ENCODE measurements at regions not wholly inside any gene's neighbourhood (a gene's known extent, or its start where the extent isn't known, plus 50 kb on each side); places are given as distances from the start of the nearest gene placed in this dataset.

GRCh38 chr14:51310505-51310944 lies 70.5 kb downstream of the TMX1 start:
- ChIA-PET POLR2A (no interaction called here), CTCF (no interaction called here)
- H3K36me3 ChIP-seq (ENCODE audit: control insufficient read depth in 2 of 2, insufficient read depth in 1 of 2, low read length in 2 of 2) = no peaks in the 10 kb centered on the region

GRCh38 chr14:51314321-51315015 lies 74.4 kb downstream of the TMX1 start:
- no peaks in the 10 kb centered on the region for H3K9me3 ChIP-seq (ENCODE audit: control insufficient read depth, insufficient read depth, low read depth, low read length)
- ChIA-PET CTCF (interaction anchor here (0.7 to 1.0 kb wide), 2 partner anchors 9 to 15 kb away, joined by 3 to 4 read pairs; no protein-coding TSS in a partner anchor), POLR2A (no interaction called here)
- H3K27ac ChIP-seq (ENCODE audit: extremely low read depth, low read depth, low read length) = no peak overlapping the region
- H3K4me3 ChIP-seq (ENCODE audit: low read depth, low read length) = no peak overlapping the region
- TF ChIP-seq ZNF423 (tag by site-specific recombination; IDR thresholded peaks at IDR 0.05) (no peak), ZNF302 (tag by site-specific recombination; IDR thresholded peaks at IDR 0.05; ENCODE audit: low read depth) (no peak), ZNF362 (tag by site-specific recombination; IDR thresholded peaks at IDR 0.05) (no peak), ZFP69B (tag by site-specific recombination; IDR thresholded peaks at IDR 0.05) (no peak), ZNF791 (tag by site-specific recombination; IDR thresholded peaks at IDR 0.05) (no peak), ZNF514 (tag by site-specific recombination; IDR thresholded peaks at IDR 0.05) (no peak), PRDM6 (tag by site-specific recombination; IDR thresholded peaks at IDR 0.05) (no peak), SCRT2 (tag by site-specific recombination; IDR thresholded peaks at IDR 0.05) (no peak), ZNF629 (tag by site-specific recombination; IDR thresholded peaks at IDR 0.05) (no peak), ZNF324 (tag by site-specific recombination; IDR thresholded peaks at IDR 0.05) (no peak), ZNF10 (tag by site-specific recombination; IDR thresholded peaks at IDR 0.05) (no peak), ZNF146 (tag by site-specific recombination; IDR thresholded peaks at IDR 0.05) (no peak)
- TF ChIP-seq, protein P1, sequence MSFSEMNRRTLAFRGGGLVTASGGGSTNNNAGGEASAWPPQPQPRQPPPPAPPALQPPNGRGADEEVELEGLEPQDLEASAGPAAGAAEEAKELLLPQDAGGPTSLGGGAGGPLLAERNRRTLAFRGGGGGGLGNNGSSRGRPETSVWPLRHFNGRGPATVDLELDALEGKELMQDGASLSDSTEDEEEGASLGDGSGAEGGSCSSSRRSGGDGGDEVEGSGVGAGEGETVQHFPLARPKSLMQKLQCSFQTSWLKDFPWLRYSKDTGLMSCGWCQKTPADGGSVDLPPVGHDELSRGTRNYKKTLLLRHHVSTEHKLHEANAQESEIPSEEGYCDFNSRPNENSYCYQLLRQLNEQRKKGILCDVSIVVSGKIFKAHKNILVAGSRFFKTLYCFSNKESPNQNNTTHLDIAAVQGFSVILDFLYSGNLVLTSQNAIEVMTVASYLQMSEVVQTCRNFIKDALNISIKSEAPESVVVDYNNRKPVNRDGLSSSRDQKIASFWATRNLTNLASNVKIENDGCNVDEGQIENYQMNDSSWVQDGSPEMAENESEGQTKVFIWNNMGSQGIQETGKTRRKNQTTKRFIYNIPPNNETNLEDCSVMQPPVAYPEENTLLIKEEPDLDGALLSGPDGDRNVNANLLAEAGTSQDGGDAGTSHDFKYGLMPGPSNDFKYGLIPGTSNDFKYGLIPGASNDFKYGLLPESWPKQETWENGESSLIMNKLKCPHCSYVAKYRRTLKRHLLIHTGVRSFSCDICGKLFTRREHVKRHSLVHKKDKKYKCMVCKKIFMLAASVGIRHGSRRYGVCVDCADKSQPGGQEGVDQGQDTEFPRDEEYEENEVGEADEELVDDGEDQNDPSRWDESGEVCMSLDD (tag by site-specific recombination; IDR thresholded peaks at IDR 0.05) = no peak
- H3K36me3 ChIP-seq (ENCODE audit: control insufficient read depth in 2 of 2, insufficient read depth in 1 of 2, low read length in 2 of 2) = no peaks in the 10 kb centered on the region
- H3K4me1 ChIP-seq (ENCODE audit: control insufficient read depth, insufficient read depth, low read length) = peaks cover 3% of the 10 kb centered on the region

More at GRCh38 chr14:51310505-51310944, 70.5 kb downstream of the TMX1 start:
- Histone ChIP-seq H3K4me1 (ENCODE audit: control insufficient read depth, insufficient read depth, low read length) (no peaks in the 10 kb centered on the region), H3K4me3 (ENCODE audit: low read depth, low read length) (no peak overlapping the region), H3K9me3 (ENCODE audit: control insufficient read depth, insufficient read depth, low read depth, low read length) (no peaks in the 10 kb centered on the region), H3K27ac (ENCODE audit: extremely low read depth, low read depth, low read length) (no peak overlapping the region)
- TF ChIP-seq, protein P2, sequence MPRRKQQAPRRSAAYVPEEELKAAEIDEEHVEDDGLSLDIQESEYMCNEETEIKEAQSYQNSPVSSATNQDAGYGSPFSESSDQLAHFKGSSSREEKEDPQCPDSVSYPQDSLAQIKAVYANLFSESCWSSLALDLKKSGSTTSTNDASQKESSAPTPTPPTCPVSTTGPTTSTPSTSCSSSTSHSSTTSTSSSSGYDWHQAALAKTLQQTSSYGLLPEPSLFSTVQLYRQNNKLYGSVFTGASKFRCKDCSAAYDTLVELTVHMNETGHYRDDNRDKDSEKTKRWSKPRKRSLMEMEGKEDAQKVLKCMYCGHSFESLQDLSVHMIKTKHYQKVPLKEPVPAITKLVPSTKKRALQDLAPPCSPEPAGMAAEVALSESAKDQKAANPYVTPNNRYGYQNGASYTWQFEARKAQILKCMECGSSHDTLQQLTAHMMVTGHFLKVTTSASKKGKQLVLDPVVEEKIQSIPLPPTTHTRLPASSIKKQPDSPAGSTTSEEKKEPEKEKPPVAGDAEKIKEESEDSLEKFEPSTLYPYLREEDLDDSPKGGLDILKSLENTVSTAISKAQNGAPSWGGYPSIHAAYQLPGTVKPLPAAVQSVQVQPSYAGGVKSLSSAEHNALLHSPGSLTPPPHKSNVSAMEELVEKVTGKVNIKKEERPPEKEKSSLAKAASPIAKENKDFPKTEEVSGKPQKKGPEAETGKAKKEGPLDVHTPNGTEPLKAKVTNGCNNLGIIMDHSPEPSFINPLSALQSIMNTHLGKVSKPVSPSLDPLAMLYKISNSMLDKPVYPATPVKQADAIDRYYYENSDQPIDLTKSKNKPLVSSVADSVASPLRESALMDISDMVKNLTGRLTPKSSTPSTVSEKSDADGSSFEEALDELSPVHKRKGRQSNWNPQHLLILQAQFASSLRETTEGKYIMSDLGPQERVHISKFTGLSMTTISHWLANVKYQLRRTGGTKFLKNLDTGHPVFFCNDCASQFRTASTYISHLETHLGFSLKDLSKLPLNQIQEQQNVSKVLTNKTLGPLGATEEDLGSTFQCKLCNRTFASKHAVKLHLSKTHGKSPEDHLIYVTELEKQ (tag by site-specific recombination; IDR thresholded peaks at IDR 0.05; ENCODE audit: borderline replicate concordance) = no peak
- TF ChIP-seq MZF1 (tag by site-specific recombination; IDR thresholded peaks at IDR 0.05; ENCODE audit: borderline replicate concordance) (no peak), ZNF311 (tag by site-specific recombination; IDR thresholded peaks at IDR 0.05; ENCODE audit: borderline replicate concordance) (no peak), HOXC10 (CRISPR knock-in tag; IDR thresholded peaks at IDR 0.05) (no peak), ZSCAN23 (tag by site-specific recombination; IDR thresholded peaks at IDR 0.05) (no peak), ZNF10 (tag by site-specific recombination; IDR thresholded peaks at IDR 0.05) (no peak), KLF1 (tag by site-specific recombination; IDR thresholded peaks at IDR 0.05) (no peak), ZBTB48 (tag by site-specific recombination; IDR thresholded peaks at IDR 0.05) (no peak), ZEB2 (tag by site-specific recombination; IDR thresholded peaks at IDR 0.05) (no peak), ZNF18 (tag by site-specific recombination; IDR thresholded peaks at IDR 0.05) (no peak), KLF16 (tag by site-specific recombination; IDR thresholded peaks at IDR 0.05) (no peak)
- TF ChIP-seq, protein P3, sequence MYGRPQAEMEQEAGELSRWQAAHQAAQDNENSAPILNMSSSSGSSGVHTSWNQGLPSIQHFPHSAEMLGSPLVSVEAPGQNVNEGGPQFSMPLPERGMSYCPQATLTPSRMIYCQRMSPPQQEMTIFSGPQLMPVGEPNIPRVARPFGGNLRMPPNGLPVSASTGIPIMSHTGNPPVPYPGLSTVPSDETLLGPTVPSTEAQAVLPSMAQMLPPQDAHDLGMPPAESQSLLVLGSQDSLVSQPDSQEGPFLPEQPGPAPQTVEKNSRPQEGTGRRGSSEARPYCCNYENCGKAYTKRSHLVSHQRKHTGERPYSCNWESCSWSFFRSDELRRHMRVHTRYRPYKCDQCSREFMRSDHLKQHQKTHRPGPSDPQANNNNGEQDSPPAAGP (tag by site-specific recombination; IDR thresholded peaks at IDR 0.05) = no peak
